22Rv1 (cell line): ENCODE measurements at regions not wholly inside any gene's neighbourhood (a gene's known extent, or its start where the extent isn't known, plus 50 kb on each side); places are given as distances from the start of the nearest gene placed in this dataset.

Experiments used
- ZFX ChIP-seq: fragments of 450-650 bp; IDR thresholded peaks from 2 replicates; pipeline ENCODE4 v1.6.1; 2017; ENCODE audit warnings: antibody characterized with exemption, borderline replicate concordance
- TF ChIP-seq, protein P1 (sequence below): fragments of 450-650 bp; IDR thresholded peaks from 2 replicates; pipeline ENCODE4 v1.5.1; 2017; ENCODE audit warnings: mild to moderate bottlenecking

DNA sequence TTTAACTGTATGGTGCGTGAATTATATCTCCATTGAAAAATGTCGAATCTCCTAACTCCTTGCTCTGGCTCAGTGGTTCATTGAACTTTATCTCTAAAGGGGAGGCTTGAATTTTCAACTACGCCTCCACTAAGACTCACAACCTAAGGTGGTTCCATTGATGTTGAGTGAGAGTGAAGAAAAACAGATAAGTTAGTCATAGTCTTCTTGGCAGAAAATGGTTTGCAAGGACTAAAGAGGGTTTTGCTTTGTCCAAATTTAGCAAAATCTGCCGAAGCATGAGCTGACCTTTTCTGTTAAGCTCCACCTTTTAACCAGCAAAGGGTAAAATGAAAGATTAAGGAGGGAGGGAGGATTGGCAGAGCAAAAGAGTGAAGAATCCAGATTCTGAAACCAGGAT, 290.2 kb upstream of the SPTLC3 start:
- TF ChIP-seq, protein P1, sequence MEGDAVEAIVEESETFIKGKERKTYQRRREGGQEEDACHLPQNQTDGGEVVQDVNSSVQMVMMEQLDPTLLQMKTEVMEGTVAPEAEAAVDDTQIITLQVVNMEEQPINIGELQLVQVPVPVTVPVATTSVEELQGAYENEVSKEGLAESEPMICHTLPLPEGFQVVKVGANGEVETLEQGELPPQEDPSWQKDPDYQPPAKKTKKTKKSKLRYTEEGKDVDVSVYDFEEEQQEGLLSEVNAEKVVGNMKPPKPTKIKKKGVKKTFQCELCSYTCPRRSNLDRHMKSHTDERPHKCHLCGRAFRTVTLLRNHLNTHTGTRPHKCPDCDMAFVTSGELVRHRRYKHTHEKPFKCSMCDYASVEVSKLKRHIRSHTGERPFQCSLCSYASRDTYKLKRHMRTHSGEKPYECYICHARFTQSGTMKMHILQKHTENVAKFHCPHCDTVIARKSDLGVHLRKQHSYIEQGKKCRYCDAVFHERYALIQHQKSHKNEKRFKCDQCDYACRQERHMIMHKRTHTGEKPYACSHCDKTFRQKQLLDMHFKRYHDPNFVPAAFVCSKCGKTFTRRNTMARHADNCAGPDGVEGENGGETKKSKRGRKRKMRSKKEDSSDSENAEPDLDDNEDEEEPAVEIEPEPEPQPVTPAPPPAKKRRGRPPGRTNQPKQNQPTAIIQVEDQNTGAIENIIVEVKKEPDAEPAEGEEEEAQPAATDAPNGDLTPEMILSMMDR, result no peak
- no peak for TF ChIP-seq ZFX
